ENCODE measurements at regions not wholly inside any gene's neighbourhood (a gene's known extent, or its start where the extent isn't known, plus 50 kb on each side); places are given as distances from the start of the nearest gene placed in this dataset.

- Histone ChIP-seq H3K9me2 (replicated peaks; ENCODE audit: control insufficient read depth, low read length) (no peaks in the 10 kb centered on the region), H3F3A (ENCODE audit: control insufficient read depth, insufficient read depth) (no peaks in the 10 kb centered on the region), H3K4me3 (ENCODE audit: low read length) (no peak overlapping the region), H3K4me2 (ENCODE audit: low read length) (no peak overlapping the region), H4K20me1 (ENCODE audit: control insufficient read depth, insufficient read depth, low read depth, low read length) (no peaks in the 10 kb centered on the region), H3K27ac (ENCODE audit: low read depth, low read length) (no peak overlapping the region), H3K79me2 (ENCODE audit: control insufficient read depth, low read length) (no peaks in the 10 kb centered on the region), H3K4me1 (ENCODE audit: control insufficient read depth, low read length) (no peaks in the 10 kb centered on the region), H3K36me3 (ENCODE audit: control insufficient read depth, low read length) (no peaks in the 10 kb centered on the region), H3K9me3 (ENCODE audit: control insufficient read depth, insufficient read depth, low read length) (no peaks in the 10 kb centered on the region), H3K27me3 (ENCODE audit: control insufficient read depth, low read length) (no peaks in the 10 kb centered on the region)
- TF ChIP-seq EZH2phosphoT487 (IDR thresholded peaks at IDR 0.05; ENCODE audit: borderline replicate concordance, low read length) (no peak), CTCF (IDR thresholded peaks at IDR 0.05; ENCODE audit: low read depth, low read length, poor library complexity, severe bottlenecking) (no peak)
These were observed 209.5 kb upstream of the STXBP6 start for GRCh38 chr14:25259470-25259869.

GRCh38 chr14:25252793-25253192 is 202.8 kb upstream of the STXBP6 start:
- TF ChIP-seq EZH2phosphoT487 (IDR thresholded peaks at IDR 0.05; ENCODE audit: borderline replicate concordance, low read length): no peak
- no peak for TF ChIP-seq CTCF (IDR thresholded peaks at IDR 0.05; ENCODE audit: low read depth, low read length, poor library complexity, severe bottlenecking)
- no peaks in the 10 kb centered on the region for H3K4me1 ChIP-seq (ENCODE audit: control insufficient read depth, low read length)
- H3K27me3 ChIP-seq (ENCODE audit: control insufficient read depth, low read length): no peaks in the 10 kb centered on the region
- H3K9me3 ChIP-seq (ENCODE audit: control insufficient read depth, insufficient read depth, low read length): no peaks in the 10 kb centered on the region
- H3K79me2 ChIP-seq (ENCODE audit: control insufficient read depth, low read length): no peaks in the 10 kb centered on the region
- H3K27ac ChIP-seq (ENCODE audit: low read depth, low read length): no peak overlapping the region
- H3K4me2 ChIP-seq (ENCODE audit: low read length): no peak overlapping the region
- no peaks in the 10 kb centered on the region for H4K20me1 ChIP-seq (ENCODE audit: control insufficient read depth, insufficient read depth, low read depth, low read length)
- no peaks in the 10 kb centered on the region for H3K9me2 ChIP-seq (replicated peaks; ENCODE audit: control insufficient read depth, low read length)
- no peaks in the 10 kb centered on the region for H3F3A ChIP-seq (ENCODE audit: control insufficient read depth, insufficient read depth)
- H3K36me3 ChIP-seq (ENCODE audit: control insufficient read depth, low read length): no peaks in the 10 kb centered on the region
- H3K4me3 ChIP-seq (ENCODE audit: low read length): no peak overlapping the region

GRCh38 chr14:25250516-25250915 is 200.6 kb upstream of the STXBP6 start:
- no peaks in the 10 kb centered on the region for H3K9me2 ChIP-seq (replicated peaks; ENCODE audit: control insufficient read depth, low read length)
- H3K4me1 ChIP-seq (ENCODE audit: control insufficient read depth, low read length): no peaks in the 10 kb centered on the region
- H3K4me2 ChIP-seq (ENCODE audit: low read length): no peak overlapping the region
- H3K27ac ChIP-seq (ENCODE audit: low read depth, low read length): no peak overlapping the region
- H3F3A ChIP-seq (ENCODE audit: control insufficient read depth, insufficient read depth): no peaks in the 10 kb centered on the region
- H3K9me3 ChIP-seq (ENCODE audit: control insufficient read depth, insufficient read depth, low read length): no peaks in the 10 kb centered on the region
- TF ChIP-seq CTCF (IDR thresholded peaks at IDR 0.05; ENCODE audit: low read depth, low read length, poor library complexity, severe bottlenecking) (no peak), EZH2phosphoT487 (IDR thresholded peaks at IDR 0.05; ENCODE audit: borderline replicate concordance, low read length) (no peak)
- H3K27me3 ChIP-seq (ENCODE audit: control insufficient read depth, low read length): no peaks in the 10 kb centered on the region
- no peaks in the 10 kb centered on the region for H4K20me1 ChIP-seq (ENCODE audit: control insufficient read depth, insufficient read depth, low read depth, low read length)
- no peak overlapping the region for H3K4me3 ChIP-seq (ENCODE audit: low read length)
- no peaks in the 10 kb centered on the region for H3K36me3 ChIP-seq (ENCODE audit: control insufficient read depth, low read length)
- H3K79me2 ChIP-seq (ENCODE audit: control insufficient read depth, low read length): no peaks in the 10 kb centered on the region

GRCh38 chr14:25247609-25248008 is 197.7 kb upstream of the STXBP6 start:
- H3K9me2 ChIP-seq (replicated peaks; ENCODE audit: control insufficient read depth, low read length): no peaks in the 10 kb centered on the region
- TF ChIP-seq EZH2phosphoT487 (IDR thresholded peaks at IDR 0.05; ENCODE audit: borderline replicate concordance, low read length): no peak
- no peak for TF ChIP-seq CTCF (IDR thresholded peaks at IDR 0.05; ENCODE audit: low read depth, low read length, poor library complexity, severe bottlenecking)
- H3K36me3 ChIP-seq (ENCODE audit: control insufficient read depth, low read length): no peaks in the 10 kb centered on the region
- no peak overlapping the region for H3K27ac ChIP-seq (ENCODE audit: low read depth, low read length)
- no peak overlapping the region for H3K4me2 ChIP-seq (ENCODE audit: low read length)
- no peaks in the 10 kb centered on the region for H3K27me3 ChIP-seq (ENCODE audit: control insufficient read depth, low read length)
- H3F3A ChIP-seq (ENCODE audit: control insufficient read depth, insufficient read depth): no peaks in the 10 kb centered on the region
- H3K4me1 ChIP-seq (ENCODE audit: control insufficient read depth, low read length): no peaks in the 10 kb centered on the region
- H3K79me2 ChIP-seq (ENCODE audit: control insufficient read depth, low read length): no peaks in the 10 kb centered on the region
- no peak overlapping the region for H3K4me3 ChIP-seq (ENCODE audit: low read length)
- no peaks in the 10 kb centered on the region for H4K20me1 ChIP-seq (ENCODE audit: control insufficient read depth, insufficient read depth, low read depth, low read length)
- no peaks in the 10 kb centered on the region for H3K9me3 ChIP-seq (ENCODE audit: control insufficient read depth, insufficient read depth, low read length)
